IMR-90 (cell line): ENCODE measurements at regions not wholly inside any gene's neighbourhood (a gene's known extent, or its start where the extent isn't known, plus 50 kb on each side); places are given as distances from the start of the nearest gene placed in this dataset.

ENCODE experiments used
- CHD1 ChIP-seq: IDR thresholded peaks from 2 replicates; pipeline ENCODE4 v1.6.1; 2012; ENCODE audit warnings: low read depth, low read length, improper control_type of control experiment
- CTCF ChIP-seq: conservative IDR thresholded peaks from 2 replicates; pipeline ENCODE4 v1.5.1; 2012; ENCODE audit warnings: mild to moderate bottlenecking, low read depth, low read length, improper control_type of control experiment
- NFE2L2 ChIP-seq: fragments of 150-350 bp; IDR thresholded peaks from 2 replicates; pipeline ENCODE4 v1.6.1; 2016; ENCODE audit warnings: low read depth, mild to moderate bottlenecking, low read length
- POLR2A ChIP-seq: IDR thresholded peaks from 2 replicates; pipeline ENCODE4 v1.6.1; 2012; ENCODE audit warnings: mild to moderate bottlenecking, low read depth, low read length
- RAD21 ChIP-seq: IDR thresholded peaks from 2 replicates; pipeline ENCODE4 v1.6.1; 2012; ENCODE audit warnings: low read length, improper control_type of control experiment
- RCOR1 ChIP-seq: IDR thresholded peaks from 2 replicates; pipeline ENCODE4 v1.6.1; 2012; ENCODE audit warnings: mild to moderate bottlenecking, low read length, improper control_type of control experiment; ENCODE audit not compliant: insufficient replicate concordance
- SMC3 ChIP-seq: fragments of 150-350 bp; IDR thresholded peaks from 2 replicates; pipeline ENCODE4 v1.6.1; 2016; ENCODE audit warnings: low read depth, mild to moderate bottlenecking, antibody characterized with exemption, low read length, moderate library complexity
- TF ChIP-seq, protein P1 (sequence below): fragments of 150-350 bp; IDR thresholded peaks from 2 replicates; pipeline ENCODE4 v1.6.1; 2017; ENCODE audit warnings: mild to moderate bottlenecking, antibody characterized with exemption, low read length, low read depth
- TF ChIP-seq, protein P2 (sequence below): fragments of 150-350 bp; IDR thresholded peaks from 2 replicates; pipeline ENCODE4 v1.6.1; 2016; ENCODE audit warnings: low read depth, mild to moderate bottlenecking, low read length, moderate library complexity, borderline replicate concordance

GRCh38 chr13:109906976-109907375 lies 120.6 kb upstream of the IRS2 start:
- TF ChIP-seq POLR2A: no peak
- TF ChIP-seq CHD1: no peak
- TF ChIP-seq RAD21: no peak
- TF ChIP-seq RCOR1: no peak
- TF ChIP-seq, protein P1, sequence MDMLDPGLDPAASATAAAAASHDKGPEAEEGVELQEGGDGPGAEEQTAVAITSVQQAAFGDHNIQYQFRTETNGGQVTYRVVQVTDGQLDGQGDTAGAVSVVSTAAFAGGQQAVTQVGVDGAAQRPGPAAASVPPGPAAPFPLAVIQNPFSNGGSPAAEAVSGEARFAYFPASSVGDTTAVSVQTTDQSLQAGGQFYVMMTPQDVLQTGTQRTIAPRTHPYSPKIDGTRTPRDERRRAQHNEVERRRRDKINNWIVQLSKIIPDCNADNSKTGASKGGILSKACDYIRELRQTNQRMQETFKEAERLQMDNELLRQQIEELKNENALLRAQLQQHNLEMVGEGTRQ: no peak
- no peak for TF ChIP-seq CTCF
- no peak for TF ChIP-seq NFE2L2
- TF ChIP-seq, protein P2, sequence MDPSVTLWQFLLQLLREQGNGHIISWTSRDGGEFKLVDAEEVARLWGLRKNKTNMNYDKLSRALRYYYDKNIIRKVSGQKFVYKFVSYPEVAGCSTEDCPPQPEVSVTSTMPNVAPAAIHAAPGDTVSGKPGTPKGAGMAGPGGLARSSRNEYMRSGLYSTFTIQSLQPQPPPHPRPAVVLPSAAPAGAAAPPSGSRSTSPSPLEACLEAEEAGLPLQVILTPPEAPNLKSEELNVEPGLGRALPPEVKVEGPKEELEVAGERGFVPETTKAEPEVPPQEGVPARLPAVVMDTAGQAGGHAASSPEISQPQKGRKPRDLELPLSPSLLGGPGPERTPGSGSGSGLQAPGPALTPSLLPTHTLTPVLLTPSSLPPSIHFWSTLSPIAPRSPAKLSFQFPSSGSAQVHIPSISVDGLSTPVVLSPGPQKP: no peak
- no peak for TF ChIP-seq SMC3
